ENCODE measurements at regions not wholly inside any gene's neighbourhood (a gene's known extent, or its start where the extent isn't known, plus 50 kb on each side); places are given as distances from the start of the nearest gene placed in this dataset.

DNA sequence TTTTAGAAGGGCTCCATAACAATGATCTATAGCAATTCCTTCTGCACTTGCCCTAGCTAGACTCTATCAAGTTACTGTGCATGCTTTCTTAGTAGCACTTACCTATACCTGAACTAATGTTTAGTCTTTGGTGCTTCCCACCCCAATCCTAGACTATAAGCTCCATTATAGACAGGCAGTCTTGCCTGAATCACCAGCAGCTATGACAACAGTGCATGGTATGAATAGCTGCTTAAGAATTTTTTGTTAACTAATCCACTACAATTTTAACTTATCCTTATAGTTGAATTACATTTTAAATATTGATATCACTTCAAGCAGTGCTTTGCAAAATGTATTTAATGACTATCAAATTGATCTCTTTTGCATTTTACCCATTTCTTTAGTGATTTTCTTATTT, 164.3 kb downstream of the RPS12 start:
- H3K18ac ChIP-seq (ENCODE audit: insufficient read length, low read depth, low read length) = no peak overlapping the region
- H3K4me1 ChIP-seq (ENCODE audit: insufficient read depth, low read length) = no peaks in the 10 kb centered on the region
- H2BK20ac ChIP-seq (ENCODE audit: low read depth, low read length, poor library complexity, severe bottlenecking) = no peak overlapping the region
- no peak for DNase-seq
- no peak overlapping the region for H4K91ac ChIP-seq (ENCODE audit: insufficient read length, low read depth, low read length)
- Mint-ChIP-seq H3K4me3 (no peak overlapping the region), H3K9me3 (peaks cover 2 to 5% of the 10 kb centered on the region in 2 experiments; a peak in 3 of 5 replicates), H3K36me3 (ENCODE audit: insufficient read depth in 1 of 3, low read depth in 3 of 3) (peaks cover 0 to 2% (median 0%) of the 10 kb centered on the region in 3 experiments; a peak in 1 of 7 replicates), H3K4me1 (peaks cover 1 to 4% of the 10 kb centered on the region in 2 experiments; a peak in 3 of 4 replicates), H3K27me3 (ENCODE audit: low read depth) (no peaks in the 10 kb centered on the region), H3K27ac (no peak overlapping the region)
- H2AK5ac ChIP-seq (ENCODE audit: insufficient read length, low read length) = no peak overlapping the region
- H2BK5ac ChIP-seq (ENCODE audit: insufficient read length, low read length) = no peak overlapping the region
- H3K27me3 ChIP-seq (ENCODE audit: insufficient read depth, low read length) = no peaks in the 10 kb centered on the region
- no peak overlapping the region for H2BK12ac ChIP-seq (ENCODE audit: insufficient read length, low read depth, low read length)
- no peak overlapping the region for H3K27ac ChIP-seq (ENCODE audit: insufficient read length, low read depth, low read length)
- H2BK15ac ChIP-seq (ENCODE audit: low read depth, low read length) = no peak overlapping the region
- no peak overlapping the region for H2AFZ ChIP-seq (ENCODE audit: low read length)
- no peak for TF ChIP-seq CTCF (conservative IDR thresholded peaks at IDR 0.05)
- no peak overlapping the region for H4K8ac ChIP-seq (replicated peaks; ENCODE audit: insufficient read length, low read depth, low read length)
- H3K56ac ChIP-seq (ENCODE audit: insufficient read length, low read depth, low read length) = no peak overlapping the region
- H3K4ac ChIP-seq (ENCODE audit: low read depth, low read length) = no peak overlapping the region
- no peaks in the 10 kb centered on the region for H3K79me1 ChIP-seq (ENCODE audit: insufficient read depth, low read depth, low read length, poor library complexity, severe bottlenecking)
- no peak overlapping the region for H3K14ac ChIP-seq (ENCODE audit: insufficient read depth, low read length)
- H2BK120ac ChIP-seq (ENCODE audit: low read depth, low read length, poor library complexity, severe bottlenecking) = no peak overlapping the region
- H3K4me2 ChIP-seq (ENCODE audit: insufficient read depth, insufficient read length, low read length) = no peak overlapping the region
- no peak overlapping the region for H3T11ph ChIP-seq (ENCODE audit: low read length)
- H4K5ac ChIP-seq (ENCODE audit: insufficient read length, low read depth, low read length) = no peak overlapping the region
- H3K79me2 ChIP-seq (ENCODE audit: insufficient read depth, low read length) = no peaks in the 10 kb centered on the region
- no peak overlapping the region for H3K9ac ChIP-seq (ENCODE audit: extremely low read depth, insufficient read length, low read length)
- H3K23ac ChIP-seq (ENCODE audit: insufficient read length, low read depth, low read length) = no peak overlapping the region
- no peaks in the 10 kb centered on the region for H4K20me1 ChIP-seq (ENCODE audit: control insufficient read depth, insufficient read depth, insufficient read length)
- H3K9me3 ChIP-seq (ENCODE audit: control insufficient read depth, low read depth, low read length) = no peaks in the 10 kb centered on the region
- no peaks in the 10 kb centered on the region for H3K23me2 ChIP-seq (ENCODE audit: insufficient read length, low read depth, low read length, poor library complexity, severe bottlenecking)
